HG02870 (cell line): ENCODE measurements at regions not wholly inside any gene's neighbourhood (a gene's known extent, or its start where the extent isn't known, plus 50 kb on each side); places are given as distances from the start of the nearest gene placed in this dataset.

Source experiments
- ATAC-seq: cut with Tn5 transposase; IDR thresholded peaks from one replicate; pipeline ENCODE4 v1.9.1; 2021; ENCODE audit warnings: mild to moderate bottlenecking, moderate library complexity; ENCODE audit not compliant: unreplicated experiment

DNA sequence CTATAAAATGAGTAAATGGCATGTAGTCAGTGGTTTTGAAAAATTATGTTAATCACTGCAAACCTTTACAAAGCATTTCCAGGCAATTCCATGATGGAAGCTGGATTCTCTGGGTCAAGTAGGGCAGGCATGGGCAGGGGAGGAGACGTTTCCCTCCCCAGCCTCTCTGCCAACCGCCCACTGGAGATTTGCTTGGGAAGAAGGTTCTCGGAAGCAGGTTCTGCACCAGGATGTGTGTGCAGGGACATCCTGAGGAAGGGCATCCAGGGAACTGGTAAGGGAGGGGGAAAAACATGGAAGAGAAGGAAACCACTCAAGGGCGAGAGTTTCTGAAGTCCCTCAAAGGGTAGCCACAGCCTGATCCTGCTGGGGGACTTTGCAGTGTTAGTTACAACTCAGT, 469.1 kb downstream of the TSHZ3 start:
- ATAC-seq = no peak

DNA sequence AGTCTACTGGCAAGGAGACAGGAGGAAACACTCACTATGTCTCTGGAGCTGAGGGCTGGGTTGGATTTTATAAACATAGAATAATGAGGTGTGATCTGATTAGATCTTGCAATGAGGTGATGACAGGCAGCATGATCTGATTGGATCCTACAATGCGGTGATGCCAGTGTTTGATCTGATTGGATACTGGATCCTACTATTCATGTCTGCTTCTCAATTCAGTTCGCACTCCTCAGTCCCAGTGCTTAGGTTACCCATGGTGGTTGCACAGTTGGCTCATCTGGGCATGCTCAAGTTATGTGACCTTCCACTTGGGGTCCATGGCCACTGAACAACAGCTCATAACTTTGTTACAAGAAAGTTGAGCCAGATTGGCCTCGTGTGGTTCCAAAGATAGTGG, 469.5 kb downstream of the TSHZ3 start:
- ATAC-seq = no peak

DNA sequence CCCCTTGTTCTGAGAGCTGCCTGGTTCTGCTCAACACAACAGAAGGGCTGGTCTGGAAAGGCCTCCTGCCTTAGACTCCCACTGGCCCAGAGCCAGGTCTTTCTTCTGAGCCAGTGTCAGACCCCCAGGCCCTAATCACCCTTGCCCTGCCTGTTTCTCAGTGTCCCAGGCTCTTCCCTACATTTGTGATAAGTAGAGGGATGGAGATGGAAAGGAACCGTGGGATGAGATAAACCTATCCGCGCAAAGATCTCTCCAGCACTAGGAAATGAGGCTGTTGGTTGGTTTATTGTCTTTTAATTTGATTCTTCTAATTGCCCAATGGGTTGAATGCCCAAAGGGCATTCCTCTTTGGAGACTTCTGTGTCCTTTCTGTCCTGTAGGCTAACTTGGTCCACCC, 470.0 kb downstream of the TSHZ3 start:
- ATAC-seq = no peak

DNA sequence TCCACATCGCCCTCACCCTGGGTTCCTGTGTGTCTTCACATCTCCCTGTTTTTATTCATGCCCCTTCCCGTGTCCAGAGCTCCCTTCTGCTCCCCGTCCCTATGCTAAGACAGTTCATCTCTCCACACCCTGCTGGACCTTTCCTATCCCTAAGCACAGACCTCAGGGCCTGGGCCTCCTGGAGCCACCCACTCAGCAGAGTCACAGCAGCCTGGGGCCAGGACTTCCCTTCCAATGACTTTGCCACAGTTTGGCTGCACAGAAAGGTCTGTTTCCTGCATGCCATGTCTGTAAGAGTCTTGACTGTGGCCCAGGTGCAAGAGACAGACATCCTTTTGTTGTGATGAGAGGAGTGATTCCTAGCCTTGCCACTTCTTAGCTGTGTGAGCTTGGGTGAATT, 470.7 kb downstream of the TSHZ3 start:
- ATAC-seq = no peak

DNA sequence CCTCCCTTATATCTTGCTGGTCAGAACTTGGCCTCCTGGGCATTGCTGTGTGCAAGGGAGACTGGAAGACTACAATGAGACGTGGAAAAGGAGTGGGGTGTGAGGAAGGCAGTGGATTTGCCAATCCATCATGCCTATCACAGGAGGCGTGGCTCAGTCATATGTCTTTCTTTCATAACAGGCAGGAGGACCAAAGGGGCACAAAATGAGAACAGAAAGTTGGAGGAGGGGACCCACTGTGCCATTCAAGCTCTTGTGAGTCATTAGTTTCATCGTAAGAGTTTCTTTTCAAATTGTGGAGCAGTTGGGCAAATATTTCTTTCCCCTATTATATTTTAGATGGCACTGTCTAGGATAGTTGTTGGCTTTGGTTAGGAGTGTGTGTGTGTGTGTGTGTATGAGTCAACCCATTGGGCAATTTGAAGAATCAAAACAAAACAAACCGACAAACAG, 471.5 kb downstream of the TSHZ3 start:
- ATAC-seq = no peak

DNA sequence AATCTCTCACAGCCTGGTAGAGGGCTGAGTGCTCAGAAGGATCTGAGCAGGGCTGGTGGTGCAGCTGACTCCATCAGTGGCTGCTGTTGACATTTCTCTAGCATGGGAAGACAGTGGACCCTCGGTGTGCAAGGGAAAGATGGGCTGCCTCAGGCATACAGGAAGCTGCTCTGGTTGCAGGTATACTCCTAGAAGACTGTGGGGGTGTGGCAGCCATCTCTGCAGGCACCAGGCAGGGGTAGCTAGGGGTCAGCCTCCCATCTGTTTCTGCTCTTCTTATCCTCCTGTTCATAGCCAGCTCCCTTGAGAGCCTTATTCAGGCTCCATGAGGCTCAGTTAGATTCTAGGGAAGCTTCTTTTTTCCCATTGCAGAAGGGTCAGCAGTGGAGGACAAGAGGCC, 475.5 kb downstream of the TSHZ3 start:
- no peak for ATAC-seq

DNA sequence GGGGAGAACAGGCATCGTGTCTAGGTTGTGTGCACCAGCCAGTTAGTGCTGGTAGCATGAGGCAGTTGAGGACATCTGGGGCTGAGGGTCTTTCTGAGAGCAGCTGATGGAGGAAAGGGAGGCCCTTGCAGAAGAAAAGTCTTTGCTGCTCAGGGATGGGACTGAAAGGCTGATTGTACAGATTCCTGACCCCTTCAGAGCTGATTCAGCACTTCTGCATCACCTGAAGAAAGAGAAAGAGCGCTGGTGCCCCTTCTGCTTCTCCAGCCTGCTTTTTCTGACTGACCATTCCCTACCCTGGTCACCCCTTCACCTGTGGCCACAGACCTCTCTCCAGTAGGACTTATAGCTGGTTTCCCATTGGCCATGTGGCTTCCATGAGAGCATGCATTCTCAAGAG, 476.2 kb downstream of the TSHZ3 start:
- no peak for ATAC-seq

DNA sequence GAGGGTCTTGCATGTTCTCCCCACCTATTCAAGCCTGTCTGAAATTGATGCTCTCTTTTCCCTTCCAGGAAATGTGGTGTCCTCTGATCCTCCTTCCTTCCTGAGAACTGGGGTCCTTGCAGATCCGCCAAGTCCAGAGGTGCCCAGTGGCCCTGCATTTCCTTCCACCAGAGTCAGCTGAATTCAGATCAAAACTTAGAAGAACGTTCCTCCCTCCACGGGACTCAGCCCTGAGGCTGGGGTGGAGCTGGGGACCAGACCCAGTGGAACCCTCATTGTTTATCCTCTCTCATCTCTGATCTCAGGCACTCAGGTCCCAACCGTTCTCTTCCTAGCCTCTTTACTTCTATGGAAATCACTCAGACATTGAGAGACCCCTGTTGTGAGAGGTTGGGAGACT, 477.3 kb downstream of the TSHZ3 start:
- ATAC-seq = no peak

DNA sequence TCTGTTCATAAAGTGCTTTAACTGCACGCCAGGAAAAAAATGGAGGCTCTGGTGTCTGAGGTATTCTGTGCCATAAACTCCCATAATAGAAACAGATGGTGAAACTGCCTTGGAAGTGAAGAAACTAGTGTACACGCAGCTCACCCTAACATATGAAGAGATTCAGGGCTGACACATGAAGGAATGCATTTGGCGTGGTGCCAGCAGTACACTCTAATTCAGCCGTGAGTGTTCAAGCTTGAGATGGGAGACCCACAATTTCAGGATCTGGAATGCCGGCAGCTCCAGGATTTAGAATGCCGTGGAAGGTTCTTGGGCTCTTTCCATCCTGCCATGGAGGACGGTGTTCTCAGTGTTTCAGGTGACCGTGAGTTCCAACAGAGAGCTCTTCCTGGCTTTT, 478.4 kb downstream of the TSHZ3 start:
- ATAC-seq = no peak

DNA sequence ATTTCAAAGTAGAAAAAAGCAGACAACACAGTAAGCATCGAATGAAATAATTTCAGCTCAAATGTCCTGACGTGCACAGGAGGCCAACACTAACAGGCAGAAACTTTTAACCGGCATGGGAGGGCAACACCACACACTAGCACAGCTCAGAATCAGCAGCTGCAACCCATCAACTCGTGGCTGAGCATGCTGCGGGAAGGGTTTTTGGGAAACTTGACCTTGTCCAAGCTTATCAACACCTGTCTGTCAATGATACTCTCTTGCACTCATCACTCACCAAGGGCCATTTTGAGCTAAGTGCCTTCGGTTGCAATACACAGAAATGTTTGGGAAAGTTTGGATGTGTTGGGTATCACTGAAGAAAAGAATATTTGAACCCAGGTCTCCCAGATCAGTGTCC, 483.7 kb downstream of the TSHZ3 start:
- ATAC-seq = no peak

DNA sequence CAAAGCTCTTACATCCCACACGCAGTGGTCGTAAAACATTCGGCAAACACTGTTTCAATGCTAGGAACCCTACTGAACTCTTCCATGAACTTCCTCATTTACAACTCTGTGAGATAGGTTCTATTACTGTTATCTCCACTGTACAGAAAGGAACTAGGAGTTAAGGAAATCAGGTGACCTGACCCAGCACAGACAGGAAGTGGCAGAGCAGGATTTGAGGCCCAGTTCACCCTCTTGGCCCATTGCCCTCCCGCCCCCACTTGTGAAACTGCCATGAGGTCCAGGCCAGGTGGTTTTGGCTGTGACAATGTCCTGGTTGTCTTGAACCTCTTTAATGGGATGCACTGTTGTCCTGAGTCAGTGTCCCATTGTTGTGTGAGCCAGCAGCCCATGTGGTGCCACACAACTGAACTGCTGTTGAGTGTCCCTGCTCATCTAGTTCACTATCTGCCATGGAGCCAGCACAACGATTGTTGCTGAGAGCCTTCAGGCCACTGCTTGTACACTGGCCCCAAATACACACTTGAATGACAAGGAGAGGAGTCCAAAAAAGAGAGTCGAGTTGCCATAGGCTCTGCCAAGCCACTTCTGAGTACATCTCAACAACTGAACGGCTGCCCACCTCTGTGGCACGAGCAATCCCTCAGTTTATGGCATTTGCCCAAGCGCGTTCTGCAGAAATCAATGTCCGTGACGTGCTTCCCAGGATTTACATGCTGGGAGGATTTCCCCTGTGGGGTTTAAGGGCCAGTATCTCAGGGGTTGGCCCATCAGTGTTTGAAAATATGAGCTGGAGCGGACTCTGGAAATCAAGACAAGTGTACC, 484.6 kb downstream of the TSHZ3 start:
- ATAC-seq = no peak

DNA sequence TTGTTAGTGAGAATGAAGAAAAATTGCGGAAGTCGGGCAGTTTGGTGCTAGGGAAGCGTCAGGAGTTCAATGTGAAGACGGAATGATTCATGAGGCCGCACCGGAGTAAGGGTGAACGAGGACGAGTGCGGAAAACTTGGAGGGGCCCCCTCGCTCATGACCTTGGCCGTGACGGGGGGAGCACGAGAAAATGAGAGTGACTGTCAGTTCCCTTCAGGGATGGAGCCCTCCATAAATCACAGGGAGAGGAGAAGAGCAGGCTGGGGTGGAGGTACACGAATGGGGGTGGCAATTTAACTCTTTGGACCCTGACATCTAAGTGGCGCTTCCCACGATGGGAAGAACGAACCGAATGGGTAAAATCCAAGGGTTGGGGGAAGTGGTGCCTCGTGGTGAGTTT, 486.4 kb downstream of the TSHZ3 start:
- no peak for ATAC-seq

DNA sequence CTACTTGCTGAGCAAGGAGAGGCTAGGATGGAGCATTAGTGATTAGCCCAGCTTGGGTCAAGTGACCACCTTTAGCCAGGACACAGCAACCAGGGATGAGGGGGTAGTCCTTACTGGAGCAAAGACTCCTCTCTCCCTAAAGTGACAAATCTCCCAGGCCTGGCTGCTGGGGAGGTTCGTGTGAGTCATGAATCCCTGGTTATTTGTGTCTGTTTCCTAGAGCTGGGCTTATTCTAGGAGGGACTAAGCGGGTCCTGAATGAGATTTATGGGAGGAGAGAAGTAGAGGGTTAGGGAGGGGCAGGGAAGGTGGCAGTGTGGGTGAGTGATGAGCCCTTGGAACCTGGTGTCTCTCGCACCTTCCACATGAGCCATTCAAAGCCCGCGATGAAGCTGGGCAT, 487.3 kb downstream of the TSHZ3 start:
- no peak for ATAC-seq

DNA sequence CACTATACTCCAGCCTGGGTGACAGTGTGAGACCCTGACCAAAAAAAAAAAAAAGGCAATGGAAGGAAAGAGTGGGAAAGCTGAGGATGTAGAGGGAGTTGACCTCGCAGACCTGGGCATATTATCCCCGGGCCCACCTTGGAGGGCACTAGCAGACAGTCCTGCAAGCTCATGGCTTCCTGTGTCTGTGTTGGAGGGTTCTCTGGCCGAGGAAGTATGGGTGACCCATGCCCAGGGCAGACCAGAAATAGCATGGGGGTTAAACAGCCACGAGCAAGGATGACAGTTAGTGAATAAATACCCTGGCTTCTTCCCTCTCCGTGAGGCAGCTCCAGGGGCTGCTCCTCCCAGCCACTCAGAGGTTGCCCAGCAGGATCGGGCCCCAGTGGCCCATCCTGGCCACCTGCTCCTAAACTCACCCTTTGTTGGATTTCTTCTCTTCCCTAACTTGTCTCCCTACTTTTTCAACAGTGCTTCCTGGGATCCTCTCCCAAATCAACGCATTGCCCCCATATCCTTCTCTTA, 485.8 kb downstream of the ZNF536 start:
- ATAC-seq = no peak

DNA sequence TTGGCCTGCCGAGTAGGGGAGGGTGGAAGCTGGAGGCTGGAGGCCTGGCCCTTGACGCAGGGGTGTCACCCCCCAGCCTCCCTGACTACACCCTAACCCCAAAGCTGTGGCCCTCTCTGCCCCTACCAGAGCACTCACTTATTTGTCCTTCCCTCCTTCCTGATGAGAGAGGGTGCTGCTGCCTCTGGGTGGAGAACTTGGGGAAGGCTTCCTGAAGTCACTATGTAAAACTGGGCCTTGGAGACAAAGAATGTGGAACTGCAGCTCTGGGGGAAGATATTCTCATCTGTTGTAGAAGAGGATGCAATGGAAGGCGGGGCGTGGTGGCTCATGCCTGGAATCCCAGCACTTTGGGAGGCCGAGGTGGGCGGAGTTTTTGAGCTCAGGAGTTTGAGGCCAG, 485.2 kb downstream of the ZNF536 start:
- ATAC-seq = no peak

DNA sequence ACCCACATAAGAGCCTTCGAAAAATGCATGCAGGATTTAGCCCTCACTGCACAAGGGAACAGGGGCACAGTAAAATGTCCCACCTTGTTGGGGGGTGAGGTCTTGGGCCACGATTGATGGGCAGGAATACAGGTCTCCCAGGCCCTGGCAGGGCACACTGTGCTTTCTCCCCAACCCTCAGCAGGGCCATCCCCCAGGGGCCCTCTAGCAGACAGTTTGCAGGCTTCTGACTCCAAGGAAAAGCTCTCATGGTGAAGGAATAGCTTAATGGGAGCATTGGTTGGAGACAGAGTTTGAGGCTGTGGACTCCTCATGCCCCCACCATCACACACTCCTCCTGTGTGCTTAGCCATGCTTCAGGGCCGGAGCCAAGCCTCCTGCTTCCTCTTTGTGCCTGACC, 484.6 kb downstream of the ZNF536 start:
- no peak for ATAC-seq

DNA sequence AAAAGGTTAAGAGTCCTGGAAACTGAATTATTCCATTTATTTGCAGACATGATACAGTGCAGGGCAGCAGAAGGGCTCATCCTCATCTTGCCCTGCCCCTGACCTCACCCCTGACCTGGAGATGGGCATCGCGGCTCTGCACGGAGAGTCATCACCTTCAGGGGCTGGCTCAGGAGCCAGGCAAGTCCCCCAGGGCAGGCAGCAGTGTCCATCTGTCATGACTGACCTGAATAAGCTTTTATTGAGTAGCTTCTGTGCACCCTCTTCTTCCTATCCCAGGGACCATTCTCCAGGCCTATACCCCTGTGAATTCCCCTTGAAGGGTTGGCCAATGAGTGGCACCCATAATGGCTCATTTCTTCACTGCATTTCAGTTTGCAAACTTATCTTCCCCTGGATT, 484.2 kb downstream of the ZNF536 start:
- no peak for ATAC-seq

DNA sequence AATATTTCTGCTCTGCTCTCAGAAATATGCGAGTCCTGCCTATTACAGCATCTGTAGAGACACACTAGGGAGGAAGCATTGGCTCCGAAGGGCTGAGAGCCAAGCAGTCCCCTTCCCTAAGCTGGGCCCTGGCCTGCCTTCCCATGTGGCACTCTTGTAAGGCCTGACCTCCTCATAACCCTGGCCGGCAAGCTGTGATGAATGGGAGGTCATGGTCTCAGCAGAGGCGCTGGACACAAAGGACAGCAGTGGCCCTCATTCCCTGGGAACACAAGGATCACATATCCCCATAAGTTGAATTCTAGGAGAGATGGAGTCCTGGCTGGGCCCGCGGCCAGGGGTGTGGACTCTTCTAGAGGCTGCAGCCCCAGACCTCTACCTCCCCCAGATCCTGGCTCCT, 483.3 kb downstream of the ZNF536 start:
- ATAC-seq = no peak

DNA sequence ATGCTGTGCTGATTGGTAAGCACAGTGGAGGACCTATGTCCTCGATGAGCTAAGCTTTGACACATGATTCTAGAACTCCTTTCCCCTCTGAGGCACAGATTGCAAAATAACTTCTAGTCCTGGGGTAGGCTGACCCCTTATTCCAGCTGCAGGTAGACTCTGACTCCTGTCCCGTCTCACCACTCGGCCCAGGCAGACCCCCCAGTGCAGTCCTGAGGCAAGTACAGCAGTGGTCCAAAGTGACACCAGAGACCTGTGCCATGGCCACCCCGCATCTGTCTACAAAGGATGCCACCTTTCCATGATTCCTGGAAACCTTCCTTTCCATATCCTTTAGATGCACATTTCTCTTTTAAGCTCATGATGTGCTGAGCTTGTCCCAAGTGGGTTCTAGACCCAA, 482.5 kb downstream of the ZNF536 start:
- ATAC-seq = no peak

DNA sequence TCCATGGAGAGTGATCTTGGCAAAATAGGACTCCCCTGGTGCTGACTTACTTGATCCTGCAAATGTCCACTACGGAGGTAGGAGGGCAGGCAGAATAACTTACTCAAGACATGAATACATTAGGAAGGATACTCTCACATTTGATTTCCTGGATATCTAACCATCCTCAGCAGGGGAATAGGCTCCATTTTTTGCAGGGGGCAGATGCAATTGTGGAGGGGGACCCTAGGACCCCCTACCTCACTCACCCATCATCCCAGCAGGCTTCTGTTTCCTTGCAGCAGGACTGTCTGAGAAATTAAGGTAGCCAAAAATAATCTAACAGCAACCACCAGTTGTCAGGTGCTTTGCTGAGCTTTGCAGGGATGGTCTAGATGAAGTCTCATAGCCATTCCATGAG, 482.0 kb downstream of the ZNF536 start:
- ATAC-seq = no peak

DNA sequence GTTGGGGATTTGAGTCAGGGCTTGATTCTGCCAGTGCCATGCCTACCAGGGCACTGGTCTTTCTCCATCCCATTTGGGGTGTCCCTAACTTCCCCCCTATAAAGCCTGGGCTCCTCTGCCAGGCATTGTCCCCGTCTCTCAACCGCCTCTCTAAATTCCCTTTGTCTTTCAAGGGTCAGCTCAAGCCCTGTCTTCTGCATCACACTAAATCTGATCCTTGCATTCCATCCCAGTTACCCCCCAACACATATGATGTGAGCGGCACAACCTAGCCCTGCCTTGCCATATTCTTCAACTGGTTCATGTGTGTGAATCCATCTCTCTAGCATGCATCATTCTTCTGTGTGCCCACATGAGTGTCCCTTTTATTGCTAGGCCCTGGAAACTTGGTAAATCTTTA, 480.9 kb downstream of the ZNF536 start:
- ATAC-seq = no peak

DNA sequence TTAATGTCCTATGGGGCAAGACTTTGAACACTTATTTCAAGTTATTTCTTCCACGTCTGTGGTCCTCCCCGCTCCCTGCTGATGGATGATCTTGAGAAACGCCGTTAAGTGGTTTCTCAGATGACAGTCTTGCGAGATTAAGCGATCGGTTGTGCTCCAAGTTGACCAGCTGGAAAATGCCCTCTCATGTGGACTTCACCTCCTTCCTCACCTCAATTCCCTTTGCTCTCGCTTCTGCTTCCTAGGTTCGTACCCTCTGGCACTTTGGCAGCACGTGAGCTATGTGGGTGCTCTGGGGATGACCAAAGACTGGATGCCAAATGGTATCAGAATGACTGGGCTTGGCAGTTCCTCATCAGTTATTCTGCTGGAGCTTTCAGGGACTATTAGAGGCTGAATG, 480.0 kb downstream of the ZNF536 start:
- ATAC-seq = no peak

DNA sequence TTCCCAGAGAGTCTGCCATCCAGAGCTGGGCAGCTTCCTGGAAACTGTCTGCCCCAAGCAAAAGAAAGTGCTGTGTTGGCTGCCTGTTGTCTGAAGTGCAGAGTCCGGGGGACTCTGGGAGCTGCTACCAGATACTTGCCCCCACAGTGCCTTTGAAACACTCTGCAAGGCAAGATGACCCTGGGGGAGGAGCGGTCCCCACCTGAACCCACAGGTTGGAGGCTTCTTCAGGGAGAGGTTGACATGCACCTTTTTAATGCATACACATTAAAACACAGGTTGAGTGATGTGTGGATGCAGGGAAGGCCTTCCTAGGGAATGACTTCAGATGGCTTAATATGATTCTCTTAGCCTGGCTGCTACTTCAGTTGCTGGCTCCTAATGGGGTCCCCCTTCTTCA, 479.5 kb downstream of the ZNF536 start:
- ATAC-seq = no peak
